ENCODE measurements at regions not wholly inside any gene's neighbourhood (a gene's known extent, or its start where the extent isn't known, plus 50 kb on each side); places are given as distances from the start of the nearest gene placed in this dataset.

- TF ChIP-seq ZNF530 (tag by site-specific recombination; IDR thresholded peaks at IDR 0.05; ENCODE audit: low read depth) (no peak), ZNF747 (tag by site-specific recombination; IDR thresholded peaks at IDR 0.05) (no peak), ZBTB7A (tag by site-specific recombination; IDR thresholded peaks at IDR 0.05; ENCODE audit: low read depth) (no peak)
- Histone ChIP-seq H3K36me3 (ENCODE audit: control insufficient read depth in 2 of 2, insufficient read depth in 1 of 2, low read length in 2 of 2) (no peaks in the 10 kb centered on the region), H3K27ac (ENCODE audit: extremely low read depth, low read depth, low read length) (no peak overlapping the region), H3K9me3 (ENCODE audit: control insufficient read depth, insufficient read depth, low read depth, low read length) (no peaks in the 10 kb centered on the region), H3K4me3 (ENCODE audit: low read depth, low read length) (no peak overlapping the region), H3K4me1 (ENCODE audit: control insufficient read depth, insufficient read depth, low read length) (no peaks in the 10 kb centered on the region)
- POLR2A ChIA-PET = no interaction called here
- CTCF ChIA-PET = interaction anchor here (0.6 kb wide), 1 partner anchor 896 kb away, joined by 3 read pairs; no protein-coding TSS in a partner anchor
These were observed 104.3 kb upstream of the PTPRT start for GRCh38 chr20:43294031-43294430.

- Histone ChIP-seq H3K4me1 (ENCODE audit: control insufficient read depth, insufficient read depth, low read length) (no peaks in the 10 kb centered on the region), H3K36me3 (ENCODE audit: control insufficient read depth in 2 of 2, insufficient read depth in 1 of 2, low read length in 2 of 2) (no peaks in the 10 kb centered on the region), H3K27ac (ENCODE audit: extremely low read depth, low read depth, low read length) (no peak overlapping the region), H3K9me3 (ENCODE audit: control insufficient read depth, insufficient read depth, low read depth, low read length) (no peaks in the 10 kb centered on the region), H3K4me3 (ENCODE audit: low read depth, low read length) (no peak overlapping the region)
- POLR2A ChIA-PET = no interaction called here
- CTCF ChIA-PET = no interaction called here
- TF ChIP-seq ZIC2 (tag by site-specific recombination; IDR thresholded peaks at IDR 0.05) (no peak), ZNF660 (tag by site-specific recombination; IDR thresholded peaks at IDR 0.05) (no peak), ZNF518A (tag by site-specific recombination; conservative IDR thresholded peaks at IDR 0.05; ENCODE audit: low read depth) (no peak), ZBTB6 (tag by site-specific recombination; IDR thresholded peaks at IDR 0.05) (no peak), ZNF366 (tag by site-specific recombination; conservative IDR thresholded peaks at IDR 0.05) (no peak)
These were observed 103.5 kb upstream of the PTPRT start for GRCh38 chr20:43293068-43293786.

- ChIA-PET CTCF (no interaction called here), POLR2A (no interaction called here)
- H3K4me1 ChIP-seq (ENCODE audit: control insufficient read depth, insufficient read depth, low read length) = no peaks in the 10 kb centered on the region
- no peak overlapping the region for H3K4me3 ChIP-seq (ENCODE audit: low read depth, low read length)
- H3K36me3 ChIP-seq (ENCODE audit: control insufficient read depth in 2 of 2, insufficient read depth in 1 of 2, low read length in 2 of 2) = no peaks in the 10 kb centered on the region
- no peak overlapping the region for H3K27ac ChIP-seq (ENCODE audit: extremely low read depth, low read depth, low read length)
- no peaks in the 10 kb centered on the region for H3K9me3 ChIP-seq (ENCODE audit: control insufficient read depth, insufficient read depth, low read depth, low read length)
- TF ChIP-seq FEZF1 (tag by site-specific recombination; IDR thresholded peaks at IDR 0.05) = no peak
- no peak for TF ChIP-seq ZNF837 (tag by site-specific recombination; IDR thresholded peaks at IDR 0.05)
- no peak for TF ChIP-seq EGR2 (tag by site-specific recombination; IDR thresholded peaks at IDR 0.05; ENCODE audit: low read depth)
- TF ChIP-seq ZNF169 (tag by site-specific recombination; IDR thresholded peaks at IDR 0.05) = no peak
- TF ChIP-seq ZNF518A (tag by site-specific recombination; conservative IDR thresholded peaks at IDR 0.05; ENCODE audit: low read depth) = no peak
- no peak for TF ChIP-seq ZNF26 (tag by site-specific recombination; IDR thresholded peaks at IDR 0.05)
- no peak for TF ChIP-seq ZNF302 (tag by site-specific recombination; IDR thresholded peaks at IDR 0.05; ENCODE audit: low read depth)
- TF ChIP-seq KLF8 (tag by site-specific recombination; IDR thresholded peaks at IDR 0.05) = no peak
- no peak for TF ChIP-seq ZNF146 (tag by site-specific recombination; IDR thresholded peaks at IDR 0.05)
- no peak for TF ChIP-seq ZNF266 (tag by site-specific recombination; IDR thresholded peaks at IDR 0.05; ENCODE audit: low read depth)
These were observed 102.5 kb upstream of the PTPRT start for GRCh38 chr20:43292222-43292621.

All from HEK293 (cell line).